ENCODE measurements at regions not wholly inside any gene's neighbourhood (a gene's known extent, or its start where the extent isn't known, plus 50 kb on each side); places are given as distances from the start of the nearest gene placed in this dataset.

- Histone ChIP-seq H3K4me1 (ENCODE audit: insufficient read depth, low read length) (no peaks in the 10 kb centered on the region), H3K9me3 (ENCODE audit: insufficient read depth, low read depth, low read length) (no peaks in the 10 kb centered on the region), H4K20me1 (ENCODE audit: insufficient read depth, low read length) (no peaks in the 10 kb centered on the region), H3K79me2 (ENCODE audit: insufficient read depth, low read length) (no peaks in the 10 kb centered on the region), H3K27ac (ENCODE audit: low read depth, low read length) (no peak overlapping the region), H2AFZ (ENCODE audit: low read depth, low read length) (no peak overlapping the region), H3K36me3 (ENCODE audit: insufficient read depth, low read length) (no peaks in the 10 kb centered on the region), H3K4me3 (ENCODE audit: insufficient read depth, low read depth, low read length) (no peak overlapping the region), H3K27me3 (ENCODE audit: insufficient read depth, low read length) (no peaks in the 10 kb centered on the region), H3K4me2 (ENCODE audit: low read length) (no peak overlapping the region), H3K9ac (ENCODE audit: low read length) (no peak overlapping the region)
- H3K36me3 Mint-ChIP-seq (ENCODE audit: low read depth, unreplicated experiment) = no peaks in the 10 kb centered on the region
- H3K9me3 Mint-ChIP-seq (ENCODE audit: unreplicated experiment) = no peaks in the 10 kb centered on the region
- DNase-seq (ENCODE audit: low read depth) = no peak
- no peak overlapping the region for H3K27ac Mint-ChIP-seq (ENCODE audit: unreplicated experiment)
- peaks cover 2% of the 10 kb centered on the region for H3K4me1 Mint-ChIP-seq (ENCODE audit: low read depth, unreplicated experiment)
- peaks cover 2% of the 10 kb centered on the region for H3K27me3 Mint-ChIP-seq (ENCODE audit: low read depth, unreplicated experiment)
- H3K4me3 Mint-ChIP-seq (ENCODE audit: unreplicated experiment) = no peak overlapping the region
- FAIRE-seq = no peak
- no peak for TF ChIP-seq EZH2 (IDR thresholded peaks at IDR 0.05; ENCODE audit: insufficient read depth, low read length)
- TF ChIP-seq CTCF (IDR thresholded peaks at IDR 0.05; ENCODE audit: insufficient read depth, low read depth, low read length) = no peak
Observed at GRCh38 chr11:127202105-127202504, 201.5 kb upstream of the KIRREL3 start.

- H3K27me3 ChIP-seq (ENCODE audit: insufficient read depth, low read length) = no peaks in the 10 kb centered on the region
- no peak overlapping the region for H3K4me3 ChIP-seq (ENCODE audit: insufficient read depth, low read depth, low read length)
- no peaks in the 10 kb centered on the region for H3K36me3 ChIP-seq (ENCODE audit: insufficient read depth, low read length)
- Mint-ChIP-seq H3K4me1 (ENCODE audit: low read depth, unreplicated experiment) (peaks cover 2% of the 10 kb centered on the region), H3K27me3 (ENCODE audit: low read depth, unreplicated experiment) (peaks cover 8% of the 10 kb centered on the region), H3K9me3 (ENCODE audit: unreplicated experiment) (no peaks in the 10 kb centered on the region), H3K27ac (ENCODE audit: unreplicated experiment) (no peak overlapping the region), H3K36me3 (ENCODE audit: low read depth, unreplicated experiment) (no peaks in the 10 kb centered on the region), H3K4me3 (ENCODE audit: unreplicated experiment) (no peak overlapping the region)
- no peaks in the 10 kb centered on the region for H3K4me1 ChIP-seq (ENCODE audit: insufficient read depth, low read length)
- no peak overlapping the region for H2AFZ ChIP-seq (ENCODE audit: low read depth, low read length)
- no peak for FAIRE-seq
- no peak for TF ChIP-seq EZH2 (IDR thresholded peaks at IDR 0.05; ENCODE audit: insufficient read depth, low read length)
- no peak for TF ChIP-seq CTCF (IDR thresholded peaks at IDR 0.05; ENCODE audit: insufficient read depth, low read depth, low read length)
- no peak overlapping the region for H3K9ac ChIP-seq (ENCODE audit: low read length)
- H3K9me3 ChIP-seq (ENCODE audit: insufficient read depth, low read depth, low read length) = no peaks in the 10 kb centered on the region
- no peaks in the 10 kb centered on the region for H4K20me1 ChIP-seq (ENCODE audit: insufficient read depth, low read length)
- no peak overlapping the region for H3K4me2 ChIP-seq (ENCODE audit: low read length)
- no peaks in the 10 kb centered on the region for H3K79me2 ChIP-seq (ENCODE audit: insufficient read depth, low read length)
- no peak overlapping the region for H3K27ac ChIP-seq (ENCODE audit: low read depth, low read length)
- DNase-seq (ENCODE audit: low read depth) = peak; percentile 0
Observed at GRCh38 chr11:127199306-127199801, 198.8 kb upstream of the KIRREL3 start.

GRCh38 chr11:127195501-127196120 is 195.0 kb upstream of the KIRREL3 start:
- no peak for FAIRE-seq
- H3K27me3 Mint-ChIP-seq (ENCODE audit: low read depth, unreplicated experiment) = peaks cover 10% of the 10 kb centered on the region
- no peak overlapping the region for H3K9ac ChIP-seq (ENCODE audit: low read length)
- no peak for DNase-seq (ENCODE audit: low read depth)
- TF ChIP-seq CTCF (IDR thresholded peaks at IDR 0.05; ENCODE audit: insufficient read depth, low read depth, low read length) = no peak
- no peak for TF ChIP-seq EZH2 (IDR thresholded peaks at IDR 0.05; ENCODE audit: insufficient read depth, low read length)
- H3K4me1 Mint-ChIP-seq (ENCODE audit: low read depth, unreplicated experiment) = peaks cover 2% of the 10 kb centered on the region
- H3K4me3 Mint-ChIP-seq (ENCODE audit: unreplicated experiment) = no peak overlapping the region
- no peaks in the 10 kb centered on the region for H3K27me3 ChIP-seq (ENCODE audit: insufficient read depth, low read length)
- no peaks in the 10 kb centered on the region for H3K4me1 ChIP-seq (ENCODE audit: insufficient read depth, low read length)
- no peak overlapping the region for H3K27ac Mint-ChIP-seq (ENCODE audit: unreplicated experiment)
- no peaks in the 10 kb centered on the region for H3K79me2 ChIP-seq (ENCODE audit: insufficient read depth, low read length)
- H3K9me3 ChIP-seq (ENCODE audit: insufficient read depth, low read depth, low read length) = no peaks in the 10 kb centered on the region
- no peak overlapping the region for H3K4me2 ChIP-seq (ENCODE audit: low read length)
- H2AFZ ChIP-seq (ENCODE audit: low read depth, low read length) = no peak overlapping the region
- H3K36me3 ChIP-seq (ENCODE audit: insufficient read depth, low read length) = no peaks in the 10 kb centered on the region
- H3K36me3 Mint-ChIP-seq (ENCODE audit: low read depth, unreplicated experiment) = no peaks in the 10 kb centered on the region
- H3K4me3 ChIP-seq (ENCODE audit: insufficient read depth, low read depth, low read length) = no peak overlapping the region
- no peaks in the 10 kb centered on the region for H3K9me3 Mint-ChIP-seq (ENCODE audit: unreplicated experiment)
- H3K27ac ChIP-seq (ENCODE audit: low read depth, low read length) = no peak overlapping the region
- H4K20me1 ChIP-seq (ENCODE audit: insufficient read depth, low read length) = no peaks in the 10 kb centered on the region

Data from astrocyte (in vitro differentiated cells and primary cell).